LNCaP clone FGC (cell line): ENCODE measurements at regions not wholly inside any gene's neighbourhood (a gene's known extent, or its start where the extent isn't known, plus 50 kb on each side); places are given as distances from the start of the nearest gene placed in this dataset.
"Not testable (repeated sequence)": the region's sequence is repeated elsewhere in the genome, so short reads cannot be mapped to it uniquely, and the experiment has no call there.

ENCODE experiments used
- DNase-seq: peaks from one replicate; pipeline ENCODE4 v3.0.0-alpha.2; 2011; ENCODE audit warnings: low read depth
- H3K4me3 ChIP-seq: 2 replicates; pipeline ENCODE4 v1.5.1; 2011; ENCODE audit warnings: mild to moderate bottlenecking, low read depth, low read length, control low read depth
- CTCF ChIP-seq: IDR thresholded peaks from 2 replicates; pipeline ENCODE4 v1.5.1; 2012; ENCODE audit warnings: mild to moderate bottlenecking; ENCODE audit not compliant: control insufficient read depth, insufficient read depth; ENCODE audit errors: extremely low read depth

GRCh38 chrX:115972717-115973116, 197.8 kb upstream of the AGTR2 start:
- no peak for TF ChIP-seq CTCF
- no peak overlapping the region for H3K4me3 ChIP-seq
- no peak for DNase-seq

GRCh38 chrX:115978068-115978467, 192.5 kb upstream of the AGTR2 start:
- no peak for TF ChIP-seq CTCF
- H3K4me3 ChIP-seq: no peak overlapping the region

GRCh38 chrX:115983148-115983547, 187.4 kb upstream of the AGTR2 start:
- not testable (repeated sequence) for DNase-seq, H3K4me3 ChIP-seq

More at GRCh38 chrX:115978068-115978467, 192.5 kb upstream of the AGTR2 start:
- no peak for DNase-seq

- DNase-seq: not testable (repeated sequence)
These were observed 183.1 kb upstream of the AGTR2 start for GRCh38 chrX:115987464-115987863.

GRCh38 chrX:115988825-115989224, 181.7 kb upstream of the AGTR2 start:
- TF ChIP-seq CTCF: peak; percentile 33
- H3K4me3 ChIP-seq: no peak overlapping the region
- DNase-seq: no peak

More at GRCh38 chrX:115987464-115987863, 183.1 kb upstream of the AGTR2 start:
- H3K4me3 ChIP-seq: not testable (repeated sequence)

GRCh38 chrX:115989686-115990085, 180.9 kb upstream of the AGTR2 start:
- no peak for DNase-seq
- TF ChIP-seq CTCF: no peak
- no peak overlapping the region for H3K4me3 ChIP-seq

GRCh38 chrX:116009346-116009745, 161.2 kb upstream of the AGTR2 start:
- TF ChIP-seq CTCF: no peak
- peak; percentile 15 for DNase-seq
- H3K4me3 ChIP-seq: no peak overlapping the region

GRCh38 chrX:116009861-116010710, 160.5 kb upstream of the AGTR2 start:
- no peak for DNase-seq
- no peak for TF ChIP-seq CTCF
- no peak overlapping the region for H3K4me3 ChIP-seq
